NCI-H1694 (cell line): ENCODE measurements at regions not wholly inside any gene's neighbourhood (a gene's known extent, or its start where the extent isn't known, plus 50 kb on each side); places are given as distances from the start of the nearest gene placed in this dataset.
"Not testable (repeated sequence)": the region's sequence is repeated elsewhere in the genome, so short reads cannot be mapped to it uniquely, and the experiment has no call there.

Source experiments
- DNase-seq: peaks from one replicate; lab custom pipeline; 2025; lab: John Stamatoyannopoulos, UW

DNA sequence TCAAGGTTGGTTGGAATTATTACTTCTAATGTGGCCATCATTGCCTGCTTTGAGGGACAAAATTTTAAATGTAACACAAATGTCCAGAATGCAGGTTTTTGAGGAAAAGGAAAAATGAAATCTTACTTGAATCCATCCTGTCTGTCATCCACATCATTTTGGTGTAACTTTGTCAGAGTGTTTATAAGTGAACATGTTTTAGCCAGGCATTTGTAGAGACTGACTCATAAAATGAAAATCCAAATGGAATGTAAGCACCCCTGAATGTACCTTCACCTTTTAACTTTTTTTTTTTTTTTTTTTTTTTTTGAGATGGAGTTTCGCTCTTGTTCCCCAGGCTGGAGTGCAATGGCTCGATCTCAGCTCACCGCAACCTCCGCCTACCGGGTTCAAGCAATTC lies 141.8 kb upstream of the BNIP2 start:
- DNase-seq = no peak

DNA sequence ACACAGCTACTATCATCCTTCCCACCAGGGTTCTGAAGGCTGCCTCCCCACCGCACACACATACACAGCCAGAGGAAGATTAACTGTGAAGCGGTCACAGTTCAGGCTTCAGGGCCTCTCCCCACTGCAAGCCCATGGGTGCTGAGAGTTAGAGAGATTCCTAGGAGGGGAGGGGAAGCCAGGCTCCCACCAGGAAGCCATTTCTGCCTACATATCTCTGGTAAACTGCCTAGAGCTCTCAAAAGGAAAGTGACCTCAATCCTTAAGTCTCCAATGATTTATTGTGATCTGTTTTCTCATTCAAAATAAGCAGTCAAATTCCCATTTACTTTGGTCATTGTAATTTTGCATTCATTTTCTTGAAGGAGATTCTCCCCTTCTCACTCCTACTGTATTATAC lies 141.0 kb upstream of the BNIP2 start:
- DNase-seq = no peak

DNA sequence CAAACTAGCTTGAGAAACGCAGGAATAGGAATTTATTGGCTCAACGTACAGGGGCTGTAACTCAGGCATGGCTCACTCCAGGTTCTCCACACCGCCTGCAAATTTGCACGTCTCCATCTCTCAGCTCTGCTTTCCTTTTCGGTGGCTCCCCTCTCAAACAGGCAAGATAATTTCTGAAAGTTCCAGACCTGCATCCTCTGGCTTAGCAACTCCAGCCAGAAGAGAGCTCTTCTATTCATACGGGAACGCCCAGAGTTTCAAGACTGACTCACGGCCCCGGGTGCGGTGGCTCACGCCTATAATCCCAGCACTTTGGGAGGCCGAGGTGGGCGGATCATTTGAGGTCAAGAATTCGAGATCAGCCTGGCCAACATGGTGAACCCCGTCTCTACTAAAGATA lies 139.7 kb upstream of the BNIP2 start:
- DNase-seq = no peak

DNA sequence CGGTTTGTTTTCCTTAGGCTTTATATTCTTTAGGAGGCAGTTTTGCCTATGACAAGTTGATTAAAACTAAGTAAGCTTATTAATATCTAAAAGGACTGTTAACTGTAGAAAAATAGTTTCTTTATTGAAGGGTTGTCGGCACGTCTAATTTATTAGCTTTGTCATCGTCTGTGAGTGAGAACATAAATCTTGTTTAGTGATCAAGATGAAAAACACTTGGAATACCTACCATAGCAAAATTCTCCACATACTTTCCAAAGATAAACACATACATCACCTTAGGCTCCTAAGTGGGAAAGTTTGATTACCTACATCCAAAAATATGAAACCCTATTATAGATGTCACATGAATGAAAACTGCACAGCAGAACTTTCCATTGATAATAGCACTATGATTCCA lies 139.1 kb upstream of the BNIP2 start:
- no peak for DNase-seq

DNA sequence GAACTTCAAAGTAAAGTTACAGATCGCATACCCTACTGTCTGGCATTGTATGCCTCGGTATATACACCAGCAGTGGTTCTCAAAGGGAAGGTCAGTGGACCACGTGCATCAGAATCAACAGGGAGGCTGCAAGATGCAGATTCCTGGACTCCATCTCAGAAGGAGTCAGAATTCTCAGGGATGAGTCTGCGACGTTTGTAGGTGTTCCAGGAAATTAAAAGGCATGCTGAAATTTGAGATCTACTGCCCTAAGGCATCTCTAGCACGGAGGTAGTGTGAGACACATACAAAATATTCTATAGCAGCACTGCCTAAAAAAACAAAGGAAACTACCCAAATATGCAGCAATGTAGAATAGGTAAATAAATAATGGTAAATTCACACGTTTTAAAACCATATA lies 136.8 kb upstream of the BNIP2 start:
- no peak for DNase-seq

DNA sequence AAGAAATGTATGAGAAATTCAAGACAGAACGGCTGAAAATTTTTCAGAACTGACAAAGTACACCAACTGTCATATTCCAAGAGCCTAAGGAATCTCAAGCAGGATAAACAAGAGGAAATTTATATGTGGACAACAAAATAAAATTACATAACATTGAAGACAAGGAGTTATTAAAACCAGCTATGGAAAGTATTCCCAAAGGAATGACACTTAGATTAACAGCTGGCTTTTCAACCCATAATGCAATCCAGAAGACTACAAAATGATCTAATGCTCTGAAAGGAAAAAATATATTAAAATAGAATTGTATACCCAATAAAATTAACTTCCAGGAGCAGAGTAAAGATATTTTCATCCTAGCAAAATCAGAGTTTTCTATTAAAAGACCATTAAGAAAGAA lies 132.2 kb upstream of the BNIP2 start:
- DNase-seq = no peak

DNA sequence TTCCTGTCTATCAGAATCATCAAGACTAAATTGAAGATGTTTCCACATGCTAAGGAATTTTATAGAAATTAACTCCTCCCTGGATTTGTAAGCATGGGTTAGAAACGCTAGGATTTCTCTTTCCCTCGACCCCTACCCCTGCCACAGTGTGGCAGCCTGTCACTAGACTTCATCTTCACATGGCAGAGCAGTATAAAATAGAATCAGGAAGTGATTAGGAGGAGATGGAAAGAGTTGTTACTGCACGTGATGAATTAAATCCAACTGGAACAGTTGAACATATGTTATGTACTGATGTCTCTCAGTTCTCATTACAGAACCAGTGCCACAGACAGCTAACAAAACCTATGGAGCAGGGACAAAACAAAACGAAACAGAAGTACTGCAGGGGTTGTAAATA lies 130.0 kb upstream of the BNIP2 start:
- peak; percentile 74 for DNase-seq

DNA sequence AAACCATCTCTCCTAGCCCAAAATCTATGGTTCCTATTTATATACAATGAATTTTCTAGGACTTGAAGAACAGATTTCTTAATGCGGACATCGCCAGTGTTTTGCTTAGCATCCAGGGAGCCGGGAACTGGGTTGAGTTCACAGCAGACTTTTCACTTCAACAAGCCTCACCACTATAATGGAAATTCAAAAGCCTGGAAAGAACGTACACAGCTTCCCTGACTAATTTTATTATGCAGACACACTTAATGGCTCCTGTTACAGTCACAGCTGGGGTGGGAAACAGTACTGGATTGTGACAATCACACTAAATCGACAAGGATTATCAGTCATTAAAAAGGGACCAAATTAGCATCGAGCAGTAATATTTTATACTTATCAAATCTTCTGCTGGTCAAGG lies 129.2 kb upstream of the BNIP2 start:
- DNase-seq = no peak

DNA sequence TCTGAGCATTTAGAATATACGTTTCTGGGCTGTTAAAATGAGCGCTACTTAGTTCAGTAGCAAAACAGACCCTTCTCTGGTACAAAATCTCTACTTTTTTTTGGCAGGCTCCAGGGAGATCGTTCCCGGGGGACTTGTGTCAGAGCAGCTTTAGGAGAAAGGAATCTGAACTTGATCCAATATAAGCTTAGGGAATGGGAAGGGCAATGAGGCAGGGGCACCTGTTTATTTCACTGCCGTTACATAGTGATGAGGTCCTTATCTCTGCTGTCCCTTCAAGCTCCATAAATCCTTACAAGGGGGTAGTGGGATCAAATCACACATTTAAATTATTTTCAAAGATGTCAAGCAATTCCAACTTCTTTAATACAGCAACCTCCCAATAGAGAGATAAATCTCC lies 128.7 kb upstream of the BNIP2 start:
- no peak for DNase-seq

DNA sequence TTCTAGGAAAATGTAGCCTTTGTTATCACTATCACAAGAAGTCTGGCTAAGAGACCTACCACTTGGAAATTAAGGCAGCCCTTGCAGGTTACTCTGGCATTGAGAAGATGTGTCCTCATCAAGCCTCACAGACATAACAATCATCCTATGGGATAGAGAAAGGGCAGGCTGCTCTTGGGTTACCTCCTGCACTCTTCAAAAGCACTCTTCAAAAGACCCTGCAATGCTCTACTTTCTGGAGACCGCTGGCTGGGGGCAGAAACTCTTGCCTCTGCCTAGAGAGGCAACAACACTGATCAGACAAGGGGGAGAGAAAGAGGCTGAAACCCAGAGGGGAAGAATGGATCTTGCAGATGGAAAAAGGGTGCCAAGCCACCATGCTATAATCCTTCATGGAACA lies 127.9 kb upstream of the BNIP2 start:
- DNase-seq = no peak

DNA sequence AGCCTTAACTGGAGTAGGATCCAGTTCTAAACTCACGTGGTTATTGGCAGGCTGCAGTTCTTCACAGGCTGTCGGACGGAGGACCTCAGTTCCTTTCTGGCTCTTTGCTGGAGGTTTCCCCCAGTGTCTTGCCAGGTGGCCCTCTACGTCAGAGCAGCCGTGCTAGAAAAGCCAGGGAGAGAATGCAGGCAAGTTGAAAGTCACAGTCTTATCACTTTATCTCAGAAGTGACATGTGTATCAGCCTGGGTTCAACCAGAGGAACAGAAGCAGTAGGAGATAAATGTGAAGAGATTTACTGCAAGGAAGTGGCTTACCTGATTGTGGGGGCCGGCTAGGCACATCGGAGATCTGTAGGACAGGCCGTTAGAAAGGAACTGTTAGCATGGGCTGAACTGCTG lies 125.3 kb upstream of the BNIP2 start:
- no peak for DNase-seq

DNA sequence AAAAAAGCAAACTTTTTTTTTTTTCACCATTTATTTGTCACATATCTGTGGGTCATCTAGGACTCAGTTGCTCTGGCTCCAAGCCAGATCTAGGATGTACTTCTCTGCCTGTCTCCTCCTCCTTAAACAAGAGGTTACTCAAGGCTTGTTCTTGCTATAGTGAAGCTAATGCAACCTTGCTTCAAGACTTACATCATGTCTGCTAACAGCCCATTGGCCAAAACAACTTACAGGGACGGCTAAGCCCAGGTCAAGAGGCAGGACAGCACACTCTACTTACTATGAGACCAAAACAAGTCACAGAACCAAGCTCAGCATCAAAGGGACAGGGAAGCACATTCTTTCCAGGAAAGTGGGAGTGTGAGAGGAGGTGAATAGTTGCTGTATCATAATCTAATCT lies 123.8 kb upstream of the BNIP2 start:
- DNase-seq = no peak

DNA sequence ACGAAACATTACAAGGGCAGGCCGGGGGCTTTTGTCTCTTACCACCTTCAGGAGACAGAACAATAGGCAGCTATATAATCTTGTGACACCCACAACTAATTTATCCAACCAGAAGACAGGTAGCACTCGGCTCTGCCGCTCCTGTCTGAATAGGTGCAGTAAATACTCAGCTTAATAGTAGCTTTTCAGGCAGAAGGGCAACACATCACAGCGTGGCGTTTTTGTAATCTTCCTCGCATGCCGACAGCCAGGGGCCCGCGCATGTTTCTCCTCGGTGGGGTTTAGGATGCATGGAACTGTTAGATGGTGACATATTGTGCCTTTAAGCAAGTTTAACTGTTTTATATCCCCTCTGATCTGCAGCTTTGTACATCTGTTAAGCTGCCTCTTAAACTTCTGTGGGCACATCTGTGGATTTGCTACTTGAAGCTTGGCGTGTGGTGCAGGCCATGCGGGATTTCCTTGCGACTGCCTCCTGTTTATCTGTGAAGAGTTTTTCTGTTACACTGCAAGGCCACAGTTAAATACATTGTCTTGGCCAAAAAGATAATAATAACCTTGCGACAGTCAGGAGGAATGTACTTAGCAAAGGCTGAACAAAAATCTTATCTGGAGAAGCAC lies 123.2 kb upstream of the BNIP2 start:
- DNase-seq = no peak

DNA sequence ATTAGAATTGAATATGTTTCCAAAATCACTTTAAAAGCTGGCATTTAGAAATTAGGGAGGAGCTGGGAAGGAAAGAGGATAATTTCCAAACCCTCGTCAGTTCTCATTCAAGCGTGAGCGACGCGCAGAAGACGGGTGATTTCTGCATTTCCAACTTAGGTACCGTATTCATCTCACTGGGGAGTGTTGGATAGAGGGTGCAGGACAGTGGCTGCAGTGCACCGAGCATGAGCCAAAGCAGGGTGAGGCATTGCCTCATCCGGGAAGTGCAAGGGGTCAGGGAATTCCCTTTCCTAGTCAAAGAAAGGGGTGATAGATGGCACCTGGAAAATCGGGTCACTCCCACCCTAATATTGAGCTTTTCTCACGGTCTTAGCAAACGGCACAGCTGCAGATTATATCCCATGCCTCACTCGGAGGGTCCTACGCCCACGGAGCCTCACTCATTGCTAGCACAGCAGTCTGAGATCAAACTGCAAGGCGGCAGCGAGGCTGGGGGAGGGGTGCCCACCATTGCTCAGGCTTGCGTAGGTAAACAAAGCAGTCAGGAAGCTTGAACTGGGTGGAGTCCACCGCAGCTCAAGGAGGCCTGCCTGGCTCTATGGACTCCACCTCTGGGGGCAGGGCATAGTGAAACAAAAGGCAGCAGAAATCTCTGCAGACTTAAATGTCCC lies 114.3 kb upstream of the BNIP2 start:
- DNase-seq = not testable (repeated sequence)

DNA sequence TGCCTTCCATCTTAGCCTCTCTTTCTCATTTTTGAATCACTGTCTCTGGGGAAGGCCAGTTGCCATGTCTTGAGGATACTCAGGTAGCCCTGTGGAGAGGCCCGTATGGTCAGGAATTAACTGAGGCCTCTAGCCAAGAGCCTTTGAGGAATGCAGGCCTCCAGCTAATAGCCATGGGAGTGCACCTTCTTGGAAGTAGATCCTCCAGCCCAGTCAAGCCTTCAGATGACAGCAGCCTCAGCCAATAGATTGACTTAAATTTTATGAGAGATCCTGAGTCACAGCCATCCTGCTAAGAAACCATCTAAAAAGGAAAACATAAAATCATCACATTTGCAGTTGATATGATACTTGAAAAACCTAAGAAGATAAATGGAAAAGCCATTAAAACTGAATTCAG lies 112.5 kb upstream of the BNIP2 start:
- no peak for DNase-seq

DNA sequence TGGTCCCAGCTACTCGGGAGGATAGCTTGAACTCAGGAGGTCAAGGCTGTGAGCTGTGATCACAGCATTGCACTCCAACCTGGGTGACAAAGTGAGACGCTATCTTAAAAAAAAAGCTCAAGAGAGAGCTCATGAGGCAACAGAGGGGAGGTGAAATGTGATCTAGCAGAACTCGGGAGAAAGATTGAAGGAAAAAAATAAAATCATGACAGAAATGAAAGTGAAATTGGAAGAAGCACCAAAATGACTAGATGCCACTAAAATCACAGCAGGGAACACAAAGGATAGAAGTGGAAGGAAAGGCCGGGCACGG lies 109.4 kb upstream of the BNIP2 start:
- DNase-seq = no peak

DNA sequence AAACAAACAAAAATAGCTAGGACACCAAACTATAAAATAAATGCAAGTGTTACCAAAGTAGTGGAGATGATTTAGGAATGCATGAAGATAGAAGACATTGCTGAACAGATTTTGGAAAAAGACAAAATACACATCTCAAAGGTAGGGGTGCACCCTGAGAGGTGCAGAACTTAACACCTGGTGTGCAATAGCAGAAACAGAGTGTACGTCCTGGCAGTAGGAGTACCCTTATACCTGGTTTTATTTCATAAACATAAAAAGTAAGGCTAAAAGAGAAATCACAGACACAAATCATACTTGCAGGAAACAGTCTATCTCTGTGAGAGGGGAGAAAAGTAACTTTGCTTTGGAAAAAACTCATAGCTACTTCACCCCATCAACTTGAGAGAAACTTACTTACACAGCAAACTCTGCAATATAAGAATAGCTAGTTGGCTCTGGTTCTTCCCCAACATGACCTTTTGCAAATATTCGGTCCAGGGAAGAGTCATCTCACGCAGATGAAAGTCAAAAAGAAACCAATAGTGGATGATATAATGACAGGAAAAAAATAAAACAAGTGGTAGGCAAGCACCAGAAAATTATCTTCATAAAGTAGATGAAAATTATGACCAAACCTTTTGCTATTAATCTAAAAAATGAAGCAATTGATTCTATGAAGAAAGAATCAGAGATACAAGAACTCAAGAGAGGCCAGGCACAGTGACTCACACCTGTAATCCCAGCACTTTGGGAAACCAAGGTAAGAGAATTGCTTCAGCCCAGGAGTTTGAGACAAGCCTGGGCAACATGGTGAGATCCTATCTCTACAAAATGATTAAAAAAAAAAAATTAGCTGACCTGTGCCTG lies 108.9 kb upstream of the BNIP2 start:
- no peak for DNase-seq

DNA sequence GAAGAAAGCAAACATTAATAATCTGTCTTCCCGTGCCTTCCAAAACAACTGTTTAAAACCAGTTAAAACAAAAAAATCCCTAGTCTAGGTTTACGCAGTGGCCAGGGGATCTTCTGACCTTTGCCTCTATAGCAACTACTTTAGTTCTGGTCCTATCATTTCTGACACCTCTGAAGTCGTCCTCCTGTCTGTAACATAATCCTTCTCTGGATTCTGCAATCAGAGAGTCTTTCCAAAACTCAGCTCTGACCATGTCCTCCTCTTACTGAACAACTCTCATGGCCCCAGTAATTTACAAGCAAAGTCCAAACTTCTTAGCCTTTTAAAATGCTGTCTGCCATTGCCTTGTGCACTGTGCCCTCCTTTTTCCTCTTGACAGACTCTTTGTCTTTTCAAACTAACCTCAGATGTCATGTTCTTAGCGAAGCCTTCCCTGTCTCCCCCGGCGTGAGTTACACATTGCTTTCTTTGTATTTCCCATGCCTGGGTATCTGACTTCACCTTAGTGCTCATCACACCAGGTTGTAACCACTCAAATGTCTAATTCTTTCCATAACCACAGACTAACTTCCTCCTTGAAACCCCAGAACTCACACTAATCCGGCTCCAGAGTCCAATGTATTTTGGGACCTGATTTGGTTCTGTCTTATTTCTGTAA lies 105.2 kb upstream of the BNIP2 start:
- no peak for DNase-seq

DNA sequence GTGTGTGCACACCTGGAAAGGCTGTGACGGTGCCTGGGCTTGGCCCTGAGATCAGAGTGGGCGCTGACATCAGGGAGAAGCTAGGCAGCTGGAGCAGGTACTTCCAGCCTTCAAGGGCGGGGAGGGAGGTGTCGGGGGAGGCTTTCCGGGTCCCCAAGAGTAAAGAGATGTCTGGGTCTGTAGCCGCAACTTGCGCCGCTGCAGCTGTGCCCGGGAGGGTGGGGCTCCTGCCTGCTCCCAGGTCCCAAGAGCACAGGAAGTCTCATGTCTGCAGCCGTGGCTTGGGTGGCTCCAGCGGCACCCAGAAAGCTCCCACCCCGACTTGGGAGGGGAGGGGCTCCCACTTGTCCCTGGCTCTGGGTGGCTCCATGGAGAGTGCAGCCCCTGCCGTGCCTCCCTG lies 103.2 kb upstream of the BNIP2 start:
- DNase-seq = no peak

DNA sequence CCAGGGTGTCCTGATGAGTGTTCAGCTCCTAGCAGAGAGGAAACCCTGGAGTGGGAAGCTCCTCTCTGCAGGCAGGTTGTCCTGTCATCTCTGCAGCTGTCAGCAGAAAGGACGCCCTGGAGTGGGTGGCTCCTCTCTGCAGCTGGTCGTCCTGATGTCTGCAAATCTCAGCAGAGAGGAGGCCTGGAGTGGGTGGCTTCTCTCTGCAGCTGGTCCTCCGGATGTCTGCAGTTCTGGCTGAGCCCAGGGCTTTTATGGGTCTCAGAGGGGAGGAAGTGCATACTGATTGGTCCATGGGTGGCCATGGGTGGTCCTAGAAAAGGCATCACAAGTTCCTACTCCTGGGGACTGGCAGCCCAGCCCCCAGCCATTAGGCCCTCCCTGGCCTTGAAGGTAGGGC lies 102.6 kb upstream of the BNIP2 start:
- no peak for DNase-seq

DNA sequence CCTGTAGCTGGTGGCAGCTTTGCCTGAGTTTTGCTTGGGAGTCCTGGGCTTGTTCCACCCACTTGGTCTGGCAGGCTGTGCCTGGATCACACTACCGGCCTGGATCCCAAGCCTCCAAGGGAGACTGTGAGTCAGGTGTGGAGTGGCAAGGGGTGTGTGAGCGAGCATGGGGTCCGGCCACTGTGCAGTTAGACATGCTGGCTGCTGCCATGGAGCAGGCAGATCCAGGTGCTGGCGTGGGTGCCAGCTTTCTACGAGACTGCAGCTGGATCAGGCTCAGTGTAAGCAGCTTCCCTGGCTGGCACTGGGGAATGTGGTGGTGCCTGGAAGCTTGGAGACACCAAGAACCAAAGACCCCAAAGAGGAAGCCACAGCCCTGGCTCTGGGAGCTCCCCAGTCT lies 102.0 kb upstream of the BNIP2 start:
- DNase-seq = no peak

DNA sequence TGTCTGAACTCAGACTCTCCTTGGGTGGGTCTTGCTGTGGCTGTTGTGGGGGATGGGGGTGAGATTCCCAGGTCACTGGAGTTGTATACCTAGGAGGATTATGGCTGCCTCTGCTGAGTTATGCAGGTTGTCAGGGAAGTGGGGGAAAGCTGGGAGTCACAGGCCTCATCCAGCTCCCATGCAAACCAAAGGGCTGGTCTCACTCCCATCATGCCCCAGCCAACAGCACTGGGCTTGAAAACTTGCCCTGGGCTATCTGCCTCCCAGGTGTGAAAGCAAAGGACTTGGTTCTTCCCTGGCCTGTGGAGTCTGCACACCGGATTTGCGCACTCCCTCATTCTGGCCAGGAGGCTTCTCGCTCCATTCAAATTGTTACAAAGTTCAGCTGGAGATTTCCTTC lies 97.3 kb upstream of the BNIP2 start:
- not testable (repeated sequence) for DNase-seq

DNA sequence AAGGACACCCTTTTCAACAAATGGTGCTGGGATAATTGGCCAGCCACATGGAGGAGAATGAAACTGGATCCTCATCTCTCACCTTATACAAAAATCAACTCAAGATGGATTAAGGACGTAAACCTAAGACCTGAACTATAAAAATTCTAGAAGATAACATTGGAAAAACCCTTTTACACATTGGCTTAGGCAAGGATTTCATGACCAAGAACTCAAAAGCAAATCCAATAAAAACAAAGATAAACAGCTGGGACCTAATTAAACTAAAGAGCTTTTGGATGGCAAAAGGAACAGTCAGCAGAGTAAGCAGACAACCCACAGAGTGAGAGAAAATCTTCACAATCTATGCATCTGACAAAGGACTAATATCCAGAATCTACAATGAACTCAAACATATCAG lies 96.9 kb upstream of the BNIP2 start:
- DNase-seq = not testable (repeated sequence)
